HEK293 (cell line): ENCODE measurements at regions not wholly inside any gene's neighbourhood (a gene's known extent, or its start where the extent isn't known, plus 50 kb on each side); places are given as distances from the start of the nearest gene placed in this dataset.

Experiments
- CTCF ChIA-PET: fragments of 350-600 bp; formaldehyde crosslinking; extraction: SDS; loops from one replicate; lab custom pipeline; 2021; ENCODE audit warnings: antibody characterized with exemption; lab: Yijun Ruan, JAX
- POLR2A ChIA-PET: fragments of 300-600 bp; formaldehyde crosslinking; extraction: SDS; loops from one replicate; lab custom pipeline; 2020; ENCODE audit warnings: antibody characterized with exemption, inconsistent platforms; lab: Yijun Ruan, JAX
- H3K27ac ChIP-seq: fragments of 200-500 bp; sonication (Bioruptor generic); 2 replicates; pipeline ENCODE4 v1.5.1; 2014; ENCODE audit warnings: low read depth, low read length, control low read depth, inconsistent platforms; ENCODE audit errors: extremely low read depth
- H3K36me3 ChIP-seq, 2 experiments: fragments of 200-500 bp in 1 of 2; sonication (Bioruptor generic) in 1 of 2; 1 replicate in 1 of 2; 2 replicates in 1 of 2; pipeline ENCODE4 v1.5.1; 2014 to 2017; ENCODE audit warnings: inconsistent platforms in 2 of 2, low read length in 2 of 2; ENCODE audit not compliant: control insufficient read depth in 2 of 2, insufficient read depth in 1 of 2
- H3K4me1 ChIP-seq: fragments of 200-500 bp; sonication (Bioruptor generic); 2 replicates; pipeline ENCODE4 v1.5.1; 2014; ENCODE audit warnings: mild to moderate bottlenecking, low read length, inconsistent platforms; ENCODE audit not compliant: control insufficient read depth, insufficient read depth
- H3K4me3 ChIP-seq: 2 replicates; pipeline ENCODE4 v1.5.1; 2011; ENCODE audit warnings: low read depth, mild to moderate bottlenecking, control low read depth, low read length, moderate library complexity
- H3K9me3 ChIP-seq: fragments of 200-500 bp; sonication (Bioruptor generic); 2 replicates; pipeline ENCODE4 v1.5.1; 2014; ENCODE audit warnings: low read depth, low read length, inconsistent platforms; ENCODE audit not compliant: control insufficient read depth, insufficient read depth
- BCL11B ChIP-seq: fragments of 450-650 bp; formaldehyde crosslinking; IDR thresholded peaks from 2 replicates; pipeline ENCODE4 v1.5.1; 2016; ENCODE audit warnings: low read depth, missing biosample characterization, missing genetic modification characterization
- GFI1B ChIP-seq: fragments of 450-650 bp; formaldehyde crosslinking; IDR thresholded peaks from 2 replicates; pipeline ENCODE4 v1.5.1; 2016; ENCODE audit warnings: missing biosample characterization, missing genetic modification characterization
- RBAK ChIP-seq: fragments of 450-650 bp; formaldehyde crosslinking; IDR thresholded peaks from 2 replicates; pipeline ENCODE4 v1.5.1; 2016; ENCODE audit warnings: missing biosample characterization, missing genetic modification characterization
- YY1 ChIP-seq: fragments of 450-650 bp; formaldehyde crosslinking; IDR thresholded peaks from 2 replicates; pipeline ENCODE4 v1.5.1; 2018; ENCODE audit warnings: missing biosample characterization, missing genetic modification characterization
- YY2 ChIP-seq: fragments of 450-650 bp; formaldehyde crosslinking; IDR thresholded peaks from 2 replicates; pipeline ENCODE4 v1.5.1; 2016; ENCODE audit warnings: missing biosample characterization, missing genetic modification characterization
- ZEB2 ChIP-seq: fragments of 450-650 bp; formaldehyde crosslinking; IDR thresholded peaks from 2 replicates; pipeline ENCODE4 v1.5.1; 2016; ENCODE audit warnings: missing biosample characterization, missing genetic modification characterization
- ZFP41 ChIP-seq: fragments of 450-650 bp; formaldehyde crosslinking; IDR thresholded peaks from 2 replicates; pipeline ENCODE4 v1.5.1; 2016; ENCODE audit warnings: missing biosample characterization, missing genetic modification characterization, borderline replicate concordance
- ZFP69B ChIP-seq: fragments of 450-650 bp; formaldehyde crosslinking; IDR thresholded peaks from 2 replicates; pipeline ENCODE4 v1.5.1; 2016; ENCODE audit warnings: missing biosample characterization, missing genetic modification characterization
- ZNF114 ChIP-seq: fragments of 450-650 bp; formaldehyde crosslinking; IDR thresholded peaks from 2 replicates; pipeline ENCODE4 v1.5.0; 2017; ENCODE audit warnings: missing biosample characterization, missing genetic modification characterization
- ZNF133 ChIP-seq: fragments of 450-650 bp; formaldehyde crosslinking; IDR thresholded peaks from 2 replicates; pipeline ENCODE4 v1.5.1; 2016; ENCODE audit warnings: missing biosample characterization, missing genetic modification characterization
- ZNF19 ChIP-seq: fragments of 450-650 bp; formaldehyde crosslinking; IDR thresholded peaks from 2 replicates; pipeline ENCODE4; 2016; ENCODE audit warnings: missing biosample characterization, missing genetic modification characterization, low read depth
- ZNF214 ChIP-seq: fragments of 450-650 bp; formaldehyde crosslinking; IDR thresholded peaks from 2 replicates; pipeline ENCODE4 v1.5.1; 2017; ENCODE audit warnings: missing biosample characterization, mild to moderate bottlenecking, missing genetic modification characterization, borderline replicate concordance
- ZNF23 ChIP-seq: fragments of 450-650 bp; formaldehyde crosslinking; IDR thresholded peaks from 2 replicates; pipeline ENCODE4 v1.5.1; 2016; ENCODE audit warnings: missing biosample characterization, missing genetic modification characterization, borderline replicate concordance
- ZNF501 ChIP-seq: fragments of 450-650 bp; formaldehyde crosslinking; IDR thresholded peaks from 2 replicates; pipeline ENCODE4 v1.5.1; 2016; ENCODE audit warnings: missing biosample characterization, missing genetic modification characterization
- ZNF555 ChIP-seq: fragments of 450-650 bp; formaldehyde crosslinking; conservative IDR thresholded peaks from 2 replicates; pipeline ENCODE4 v1.5.1; 2017; ENCODE audit warnings: missing biosample characterization, mild to moderate bottlenecking, missing genetic modification characterization, inconsistent platforms
- ZNF629 ChIP-seq: fragments of 450-650 bp; formaldehyde crosslinking; IDR thresholded peaks from 2 replicates; pipeline ENCODE4 v1.5.1; 2017; ENCODE audit warnings: missing biosample characterization, missing genetic modification characterization
- TF ChIP-seq, protein P1 (sequence below): fragments of 450-650 bp; formaldehyde crosslinking; IDR thresholded peaks from 2 replicates; pipeline ENCODE4 v1.5.1; 2016; ENCODE audit warnings: missing biosample characterization, missing genetic modification characterization
- TF ChIP-seq, protein P2 (sequence below): fragments of 450-650 bp; formaldehyde crosslinking; IDR thresholded peaks from 2 replicates; pipeline ENCODE4 v1.5.1; 2016; ENCODE audit warnings: missing biosample characterization, missing genetic modification characterization, low read depth
- TF ChIP-seq, protein P3 (sequence below): fragments of 450-650 bp; formaldehyde crosslinking; conservative IDR thresholded peaks from 2 replicates; pipeline ENCODE4 v1.5.1; 2016; ENCODE audit warnings: low read depth, missing biosample characterization, missing genetic modification characterization
- TF ChIP-seq, protein P4 (sequence below): fragments of 450-650 bp; formaldehyde crosslinking; IDR thresholded peaks from 2 replicates; pipeline ENCODE4 v1.5.1; 2016; ENCODE audit warnings: missing biosample characterization, missing genetic modification characterization, borderline replicate concordance

DNA sequence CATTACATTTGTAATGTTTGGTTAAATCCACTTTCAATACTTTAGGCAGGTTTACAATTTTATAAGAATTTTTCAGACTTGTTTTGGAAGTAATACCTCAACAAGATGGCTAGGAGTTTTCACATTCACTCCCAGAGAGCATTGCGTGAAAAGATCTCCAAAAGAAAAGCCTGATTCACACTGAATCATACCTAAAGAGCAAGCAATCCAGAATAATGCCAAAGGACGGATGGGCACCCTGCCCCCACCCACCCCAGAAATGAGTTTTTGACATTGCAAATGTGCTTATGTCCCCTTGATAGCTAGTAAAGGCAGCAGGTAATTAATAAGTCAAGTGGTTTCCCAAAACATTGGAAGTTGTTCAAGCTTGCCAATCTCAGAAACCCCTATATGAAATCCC, 557.7 kb upstream of the TENM3 start (continued):
- TF ChIP-seq YY1 (tag by site-specific recombination) = no peak
- TF ChIP-seq, all 188 proteins: peak for 0

DNA sequence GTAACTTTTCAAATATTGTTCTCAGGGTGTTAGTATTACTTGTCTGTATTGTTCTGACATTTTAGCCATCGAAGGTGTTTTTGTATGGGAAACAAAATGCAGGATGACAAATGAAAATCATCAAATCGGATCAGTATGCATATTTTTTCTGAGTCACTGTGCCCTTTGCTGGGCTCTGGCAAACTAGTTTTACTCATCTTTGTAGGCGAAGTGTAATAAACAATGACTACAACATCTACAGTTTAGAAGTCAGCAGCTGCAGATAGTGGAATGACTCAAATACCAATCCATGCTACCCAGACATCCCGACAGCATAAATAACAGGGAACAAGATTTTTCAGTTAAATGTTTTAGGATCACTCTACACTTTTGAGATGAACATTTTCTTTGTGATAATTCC, 557.3 kb upstream of the TENM3 start:
- Histone ChIP-seq H3K4me1 (peaks cover 4% of the 10 kb centered on the region; the same call in 1 of the 2 replicates), H3K4me3 (no peak overlapping the region), H3K36me3 (no peaks in the 10 kb centered on the region), H3K27ac (no peak overlapping the region), H3K9me3 (no peaks in the 10 kb centered on the region)
- TF ChIP-seq ZNF555 (tag by site-specific recombination) (no peak), ZNF114 (tag by site-specific recombination) (no peak), ZNF19 (tag by site-specific recombination) (no peak), ZFP41 (no peak), RBAK (tag by site-specific recombination) (no peak), ZEB2 (tag by site-specific recombination) (no peak), BCL11B (tag by site-specific recombination) (no peak), ZFP69B (tag by site-specific recombination) (no peak), ZNF133 (no peak), ZNF501 (no peak), ZNF23 (no peak)
- TF ChIP-seq, protein P1, sequence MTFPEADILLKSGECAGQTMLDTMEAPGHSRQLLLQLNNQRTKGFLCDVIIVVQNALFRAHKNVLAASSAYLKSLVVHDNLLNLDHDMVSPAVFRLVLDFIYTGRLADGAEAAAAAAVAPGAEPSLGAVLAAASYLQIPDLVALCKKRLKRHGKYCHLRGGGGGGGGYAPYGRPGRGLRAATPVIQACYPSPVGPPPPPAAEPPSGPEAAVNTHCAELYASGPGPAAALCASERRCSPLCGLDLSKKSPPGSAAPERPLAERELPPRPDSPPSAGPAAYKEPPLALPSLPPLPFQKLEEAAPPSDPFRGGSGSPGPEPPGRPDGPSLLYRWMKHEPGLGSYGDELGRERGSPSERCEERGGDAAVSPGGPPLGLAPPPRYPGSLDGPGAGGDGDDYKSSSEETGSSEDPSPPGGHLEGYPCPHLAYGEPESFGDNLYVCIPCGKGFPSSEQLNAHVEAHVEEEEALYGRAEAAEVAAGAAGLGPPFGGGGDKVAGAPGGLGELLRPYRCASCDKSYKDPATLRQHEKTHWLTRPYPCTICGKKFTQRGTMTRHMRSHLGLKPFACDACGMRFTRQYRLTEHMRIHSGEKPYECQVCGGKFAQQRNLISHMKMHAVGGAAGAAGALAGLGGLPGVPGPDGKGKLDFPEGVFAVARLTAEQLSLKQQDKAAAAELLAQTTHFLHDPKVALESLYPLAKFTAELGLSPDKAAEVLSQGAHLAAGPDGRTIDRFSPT (tag by site-specific recombination) = no peak
- POLR2A ChIA-PET = no interaction called here
- CTCF ChIA-PET = no interaction called here

DNA sequence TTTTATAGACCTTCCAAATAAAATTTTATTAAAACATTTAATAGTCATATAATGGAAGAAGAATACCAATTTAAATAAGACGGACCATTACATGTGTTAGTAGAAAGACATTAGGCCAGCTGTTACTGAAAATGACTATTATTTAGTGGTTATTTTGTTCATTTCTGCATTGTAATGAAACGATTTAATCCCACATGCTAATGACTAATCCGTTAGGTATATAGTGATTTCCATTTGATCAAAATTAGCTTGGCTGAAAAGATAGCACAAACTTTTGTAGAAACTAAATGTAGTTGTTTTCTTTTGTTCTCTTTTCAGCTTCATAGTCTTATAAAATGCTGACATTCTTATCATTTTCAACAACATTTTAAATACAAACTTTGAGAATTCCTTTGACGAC, 556.1 kb upstream of the TENM3 start:
- no peaks in the 10 kb centered on the region for H3K9me3 ChIP-seq
- peaks cover 4% of the 10 kb centered on the region; the same call in 1 of the 2 replicates for H3K4me1 ChIP-seq
- no peak overlapping the region for H3K4me3 ChIP-seq
- H3K36me3 ChIP-seq = no peaks in the 10 kb centered on the region
- no peak overlapping the region for H3K27ac ChIP-seq
- CTCF ChIA-PET = no interaction called here
- POLR2A ChIA-PET = no interaction called here
- TF ChIP-seq YY2 (tag by site-specific recombination) = no peak
- TF ChIP-seq, protein P2, sequence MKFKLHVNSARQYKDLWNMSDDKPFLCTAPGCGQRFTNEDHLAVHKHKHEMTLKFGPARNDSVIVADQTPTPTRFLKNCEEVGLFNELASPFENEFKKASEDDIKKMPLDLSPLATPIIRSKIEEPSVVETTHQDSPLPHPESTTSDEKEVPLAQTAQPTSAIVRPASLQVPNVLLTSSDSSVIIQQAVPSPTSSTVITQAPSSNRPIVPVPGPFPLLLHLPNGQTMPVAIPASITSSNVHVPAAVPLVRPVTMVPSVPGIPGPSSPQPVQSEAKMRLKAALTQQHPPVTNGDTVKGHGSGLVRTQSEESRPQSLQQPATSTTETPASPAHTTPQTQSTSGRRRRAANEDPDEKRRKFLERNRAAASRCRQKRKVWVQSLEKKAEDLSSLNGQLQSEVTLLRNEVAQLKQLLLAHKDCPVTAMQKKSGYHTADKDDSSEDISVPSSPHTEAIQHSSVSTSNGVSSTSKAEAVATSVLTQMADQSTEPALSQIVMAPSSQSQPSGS (tag by site-specific recombination) = no peak
- TF ChIP-seq GFI1B (tag by site-specific recombination) = no peak
- TF ChIP-seq, protein P3, sequence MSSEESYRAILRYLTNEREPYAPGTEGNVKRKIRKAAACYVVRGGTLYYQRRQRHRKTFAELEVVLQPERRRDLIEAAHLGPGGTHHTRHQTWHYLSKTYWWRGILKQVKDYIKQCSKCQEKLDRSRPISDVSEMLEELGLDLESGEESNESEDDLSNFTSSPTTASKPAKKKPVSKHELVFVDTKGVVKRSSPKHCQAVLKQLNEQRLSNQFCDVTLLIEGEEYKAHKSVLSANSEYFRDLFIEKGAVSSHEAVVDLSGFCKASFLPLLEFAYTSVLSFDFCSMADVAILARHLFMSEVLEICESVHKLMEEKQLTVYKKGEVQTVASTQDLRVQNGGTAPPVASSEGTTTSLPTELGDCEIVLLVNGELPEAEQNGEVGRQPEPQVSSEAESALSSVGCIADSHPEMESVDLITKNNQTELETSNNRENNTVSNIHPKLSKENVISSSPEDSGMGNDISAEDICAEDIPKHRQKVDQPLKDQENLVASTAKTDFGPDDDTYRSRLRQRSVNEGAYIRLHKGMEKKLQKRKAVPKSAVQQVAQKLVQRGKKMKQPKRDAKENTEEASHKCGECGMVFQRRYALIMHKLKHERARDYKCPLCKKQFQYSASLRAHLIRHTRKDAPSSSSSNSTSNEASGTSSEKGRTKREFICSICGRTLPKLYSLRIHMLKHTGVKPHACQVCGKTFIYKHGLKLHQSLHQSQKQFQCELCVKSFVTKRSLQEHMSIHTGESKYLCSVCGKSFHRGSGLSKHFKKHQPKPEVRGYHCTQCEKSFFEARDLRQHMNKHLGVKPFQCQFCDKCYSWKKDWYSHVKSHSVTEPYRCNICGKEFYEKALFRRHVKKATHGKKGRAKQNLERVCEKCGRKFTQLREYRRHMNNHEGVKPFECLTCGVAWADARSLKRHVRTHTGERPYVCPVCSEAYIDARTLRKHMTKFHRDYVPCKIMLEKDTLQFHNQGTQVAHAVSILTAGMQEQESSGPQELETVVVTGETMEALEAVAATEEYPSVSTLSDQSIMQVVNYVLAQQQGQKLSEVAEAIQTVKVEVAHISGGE (tag by site-specific recombination) = no peak
- TF ChIP-seq ZNF629 (tag by site-specific recombination) = no peak
- TF ChIP-seq BCL11B (tag by site-specific recombination) = no peak
- no peak for TF ChIP-seq ZEB2 (tag by site-specific recombination)
- TF ChIP-seq ZNF214 (tag by site-specific recombination) = no peak
- TF ChIP-seq, protein P4, sequence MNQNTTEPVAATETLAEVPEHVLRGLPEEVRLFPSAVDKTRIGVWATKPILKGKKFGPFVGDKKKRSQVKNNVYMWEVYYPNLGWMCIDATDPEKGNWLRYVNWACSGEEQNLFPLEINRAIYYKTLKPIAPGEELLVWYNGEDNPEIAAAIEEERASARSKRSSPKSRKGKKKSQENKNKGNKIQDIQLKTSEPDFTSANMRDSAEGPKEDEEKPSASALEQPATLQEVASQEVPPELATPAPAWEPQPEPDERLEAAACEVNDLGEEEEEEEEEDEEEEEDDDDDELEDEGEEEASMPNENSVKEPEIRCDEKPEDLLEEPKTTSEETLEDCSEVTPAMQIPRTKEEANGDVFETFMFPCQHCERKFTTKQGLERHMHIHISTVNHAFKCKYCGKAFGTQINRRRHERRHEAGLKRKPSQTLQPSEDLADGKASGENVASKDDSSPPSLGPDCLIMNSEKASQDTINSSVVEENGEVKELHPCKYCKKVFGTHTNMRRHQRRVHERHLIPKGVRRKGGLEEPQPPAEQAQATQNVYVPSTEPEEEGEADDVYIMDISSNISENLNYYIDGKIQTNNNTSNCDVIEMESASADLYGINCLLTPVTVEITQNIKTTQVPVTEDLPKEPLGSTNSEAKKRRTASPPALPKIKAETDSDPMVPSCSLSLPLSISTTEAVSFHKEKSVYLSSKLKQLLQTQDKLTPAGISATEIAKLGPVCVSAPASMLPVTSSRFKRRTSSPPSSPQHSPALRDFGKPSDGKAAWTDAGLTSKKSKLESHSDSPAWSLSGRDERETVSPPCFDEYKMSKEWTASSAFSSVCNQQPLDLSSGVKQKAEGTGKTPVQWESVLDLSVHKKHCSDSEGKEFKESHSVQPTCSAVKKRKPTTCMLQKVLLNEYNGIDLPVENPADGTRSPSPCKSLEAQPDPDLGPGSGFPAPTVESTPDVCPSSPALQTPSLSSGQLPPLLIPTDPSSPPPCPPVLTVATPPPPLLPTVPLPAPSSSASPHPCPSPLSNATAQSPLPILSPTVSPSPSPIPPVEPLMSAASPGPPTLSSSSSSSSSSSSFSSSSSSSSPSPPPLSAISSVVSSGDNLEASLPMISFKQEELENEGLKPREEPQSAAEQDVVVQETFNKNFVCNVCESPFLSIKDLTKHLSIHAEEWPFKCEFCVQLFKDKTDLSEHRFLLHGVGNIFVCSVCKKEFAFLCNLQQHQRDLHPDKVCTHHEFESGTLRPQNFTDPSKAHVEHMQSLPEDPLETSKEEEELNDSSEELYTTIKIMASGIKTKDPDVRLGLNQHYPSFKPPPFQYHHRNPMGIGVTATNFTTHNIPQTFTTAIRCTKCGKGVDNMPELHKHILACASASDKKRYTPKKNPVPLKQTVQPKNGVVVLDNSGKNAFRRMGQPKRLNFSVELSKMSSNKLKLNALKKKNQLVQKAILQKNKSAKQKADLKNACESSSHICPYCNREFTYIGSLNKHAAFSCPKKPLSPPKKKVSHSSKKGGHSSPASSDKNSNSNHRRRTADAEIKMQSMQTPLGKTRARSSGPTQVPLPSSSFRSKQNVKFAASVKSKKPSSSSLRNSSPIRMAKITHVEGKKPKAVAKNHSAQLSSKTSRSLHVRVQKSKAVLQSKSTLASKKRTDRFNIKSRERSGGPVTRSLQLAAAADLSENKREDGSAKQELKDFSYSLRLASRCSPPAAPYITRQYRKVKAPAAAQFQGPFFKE (tag by site-specific recombination) = no peak
